HG03521 (cell line): ENCODE measurements at regions not wholly inside any gene's neighbourhood (a gene's known extent, or its start where the extent isn't known, plus 50 kb on each side); places are given as distances from the start of the nearest gene placed in this dataset.

Experiments
- ATAC-seq: cut with Tn5 transposase; IDR thresholded peaks from one replicate; pipeline ENCODE4 v1.9.1; 2021; ENCODE audit warnings: mild to moderate bottlenecking, moderate library complexity; ENCODE audit not compliant: unreplicated experiment

- ATAC-seq, result no peak
Observed at GRCh38 chr5:1707467-1707866, 92.2 kb downstream of the MRPL36 start.

GRCh38 chr5:1706428-1706827, 93.2 kb downstream of the MRPL36 start:
- no peak for ATAC-seq

DNA sequence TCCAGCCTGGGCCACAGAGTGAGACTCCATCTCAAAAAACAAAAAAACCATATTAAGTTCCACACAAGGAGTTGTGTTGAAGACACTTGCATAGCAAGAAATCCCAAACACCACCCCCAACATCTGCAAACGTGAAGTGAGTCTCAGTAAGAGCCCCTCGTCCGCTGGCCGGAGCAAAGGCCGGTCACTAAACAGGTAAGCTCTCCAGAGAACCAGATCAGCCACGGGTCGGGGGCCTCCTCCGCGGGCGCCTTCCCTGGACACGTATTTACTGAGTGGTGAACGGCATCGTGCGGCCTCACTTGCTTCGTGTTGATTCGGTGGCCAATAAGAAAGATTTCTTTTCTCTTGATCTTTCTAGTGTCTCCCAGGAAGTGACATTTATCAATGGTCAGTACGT, 93.6 kb downstream of the MRPL36 start:
- no peak for ATAC-seq

DNA sequence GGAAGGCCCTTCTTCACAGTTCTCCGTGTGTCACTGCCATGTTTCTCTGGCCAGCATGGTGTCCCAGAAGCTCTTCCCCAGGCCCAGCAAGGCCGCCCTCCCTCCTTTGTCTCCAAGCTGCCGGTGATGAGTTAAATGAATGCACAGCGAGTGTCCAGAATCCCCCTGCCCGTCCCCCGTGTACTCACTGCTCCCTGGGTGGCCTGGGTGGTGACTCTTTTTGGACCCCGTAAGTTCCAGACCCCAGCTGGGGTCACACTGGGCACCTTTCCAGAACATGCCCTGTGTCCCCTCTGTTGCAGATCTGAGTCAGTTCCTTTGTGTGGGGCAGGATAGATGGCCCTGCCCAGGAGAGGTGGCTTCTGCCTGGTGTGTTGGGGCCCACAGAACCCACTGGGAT, 95.0 kb downstream of the MRPL36 start:
- ATAC-seq, result no peak

GRCh38 chr5:1704266-1704665, 95.4 kb downstream of the MRPL36 start:
- ATAC-seq, result no peak

DNA sequence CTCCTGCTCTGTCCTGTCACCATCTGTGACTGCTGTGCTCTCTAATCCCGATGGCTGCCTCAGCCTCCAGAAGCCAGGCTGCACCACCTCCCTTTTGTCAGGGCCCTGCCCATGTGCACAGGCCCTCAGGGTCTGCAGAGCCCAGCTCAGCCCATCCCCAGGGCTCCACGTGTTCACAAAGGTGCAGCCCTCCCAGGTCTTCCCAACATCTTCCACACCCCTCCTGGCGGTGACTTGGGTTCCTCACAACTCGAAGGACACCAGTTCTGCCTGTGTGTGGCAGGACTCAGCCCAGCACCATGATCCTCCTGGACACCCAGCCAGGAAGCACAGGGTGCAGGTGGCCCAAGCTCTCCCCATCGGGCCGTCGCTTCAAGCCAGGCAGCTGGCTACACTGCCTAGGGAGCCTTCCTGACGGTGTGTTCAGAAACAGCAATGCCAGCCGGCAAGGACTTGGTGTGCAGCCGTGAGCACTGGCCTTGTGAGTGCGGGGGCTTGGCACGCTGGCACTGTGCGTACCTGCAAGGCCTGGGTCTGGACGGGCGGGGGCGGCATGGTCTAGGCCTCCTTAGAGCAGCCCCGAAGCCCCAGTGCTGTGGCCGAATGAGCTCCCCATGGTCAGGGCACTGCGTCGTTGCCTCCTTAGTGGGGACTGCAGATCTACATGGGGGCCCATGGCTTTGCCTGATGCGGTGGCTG, 96.1 kb downstream of the MRPL36 start:
- ATAC-seq, result no peak

GRCh38 chr5:1702318-1702717, 97.3 kb downstream of the MRPL36 start:
- ATAC-seq, result no peak

DNA sequence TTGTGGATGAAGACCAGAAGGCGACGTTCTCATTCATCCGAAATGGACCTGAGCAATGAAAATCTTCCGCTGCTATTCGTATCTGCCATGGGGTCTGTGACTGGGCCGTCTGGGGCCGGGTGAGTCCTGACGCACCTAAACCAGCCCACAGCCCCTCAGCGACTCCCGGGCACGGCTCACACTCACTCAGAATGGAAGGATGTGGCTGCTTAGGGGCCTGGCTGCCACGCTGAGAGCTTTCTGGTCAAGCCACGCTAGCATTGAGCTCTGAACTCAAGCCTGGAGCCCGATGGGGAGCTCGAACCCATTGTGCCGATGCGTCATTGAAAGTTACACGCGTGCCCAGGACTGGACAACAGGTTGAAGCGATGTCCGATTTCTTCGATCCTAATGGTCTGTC, 97.8 kb downstream of the MRPL36 start:
- ATAC-seq, result no peak

DNA sequence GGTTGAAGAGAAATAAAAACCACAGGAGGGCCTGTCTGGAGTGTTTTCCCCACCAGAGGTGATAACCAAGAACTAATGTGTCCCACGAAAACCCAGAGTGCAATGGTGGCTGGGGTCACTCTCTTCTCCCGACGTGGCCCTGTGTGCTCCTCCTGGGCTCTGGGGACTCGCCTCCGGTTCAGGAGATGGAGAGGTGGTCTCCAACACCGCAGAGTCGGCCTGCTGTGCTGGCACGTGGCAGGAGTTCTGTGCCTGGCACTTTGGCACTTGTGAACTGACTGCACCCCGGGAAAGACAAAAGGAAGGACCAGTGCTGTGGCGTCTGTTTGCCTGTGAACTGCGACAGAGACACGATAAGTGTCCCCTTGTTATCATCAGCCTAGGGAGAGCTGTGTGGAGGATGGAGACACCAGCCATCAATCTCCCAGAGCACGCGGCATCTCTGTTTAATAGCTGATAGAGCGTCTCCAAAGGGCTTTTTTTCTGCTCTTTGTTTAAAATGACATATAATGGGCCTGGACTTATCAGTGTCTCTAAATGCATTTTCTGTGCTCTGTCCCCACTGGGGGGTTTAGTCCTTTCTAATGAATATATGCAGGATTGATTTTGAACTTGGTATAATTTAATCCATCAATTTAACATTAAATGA, 98.3 kb downstream of the MRPL36 start:
- no peak for ATAC-seq

GRCh38 chr5:1699394-1699793, 100.2 kb downstream of the MRPL36 start:
- no peak for ATAC-seq

GRCh38 chr5:1698589-1699316, 100.9 kb downstream of the MRPL36 start:
- ATAC-seq, result no peak

DNA sequence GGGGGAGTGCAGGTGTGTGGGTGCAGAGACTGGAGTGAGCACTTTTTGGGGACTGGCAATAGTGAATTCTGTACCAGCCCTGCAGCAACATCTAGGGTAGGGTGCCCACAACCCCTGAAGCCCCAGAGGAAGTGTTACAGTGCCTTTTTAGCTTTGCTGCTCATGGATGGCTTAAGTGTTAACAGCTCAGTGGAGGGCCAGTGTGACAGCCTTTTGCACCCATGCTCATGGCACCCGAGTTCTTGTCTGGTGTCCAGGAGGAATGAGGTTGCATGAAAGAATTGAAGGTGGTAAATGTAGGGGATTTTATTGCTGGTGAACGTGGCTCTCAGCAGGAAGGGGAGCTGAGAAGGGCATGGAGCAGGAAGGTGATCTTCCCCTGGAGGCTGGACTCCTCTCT, 107.3 kb downstream of the MRPL36 start:
- no peak for ATAC-seq

DNA sequence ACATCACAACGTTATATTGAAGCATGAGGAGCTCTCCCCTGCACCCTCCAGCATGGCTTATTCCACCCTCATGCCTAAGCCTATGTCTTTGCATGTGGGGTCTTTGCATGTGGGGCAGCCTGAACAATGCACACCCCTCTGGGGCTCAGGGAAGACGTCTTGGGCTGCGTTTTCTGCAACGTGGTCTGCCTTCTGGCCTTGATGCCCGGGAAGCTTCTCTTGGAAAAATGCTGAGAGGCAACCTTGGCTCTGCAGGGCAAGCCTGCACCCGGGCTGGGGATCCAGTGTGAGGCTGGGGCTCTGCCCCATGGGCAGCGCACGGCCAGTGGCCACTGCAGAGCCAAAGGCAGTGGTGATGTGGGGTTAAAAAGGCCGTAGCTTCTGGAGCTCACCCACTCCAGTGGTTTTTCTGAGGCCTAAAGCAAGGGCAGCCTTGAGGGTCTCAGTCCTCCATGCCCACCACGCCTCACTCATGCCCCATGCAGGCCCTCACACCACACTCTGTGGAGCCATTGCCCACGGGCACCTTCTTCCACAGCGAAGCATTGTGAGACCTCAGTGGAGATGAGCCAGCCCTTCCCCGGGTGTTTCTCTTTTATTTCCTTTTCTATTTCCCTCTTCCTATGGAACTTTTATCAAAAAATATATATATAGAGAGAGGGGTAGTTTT, 112.2 kb downstream of the MRPL36 start:
- ATAC-seq, result no peak

DNA sequence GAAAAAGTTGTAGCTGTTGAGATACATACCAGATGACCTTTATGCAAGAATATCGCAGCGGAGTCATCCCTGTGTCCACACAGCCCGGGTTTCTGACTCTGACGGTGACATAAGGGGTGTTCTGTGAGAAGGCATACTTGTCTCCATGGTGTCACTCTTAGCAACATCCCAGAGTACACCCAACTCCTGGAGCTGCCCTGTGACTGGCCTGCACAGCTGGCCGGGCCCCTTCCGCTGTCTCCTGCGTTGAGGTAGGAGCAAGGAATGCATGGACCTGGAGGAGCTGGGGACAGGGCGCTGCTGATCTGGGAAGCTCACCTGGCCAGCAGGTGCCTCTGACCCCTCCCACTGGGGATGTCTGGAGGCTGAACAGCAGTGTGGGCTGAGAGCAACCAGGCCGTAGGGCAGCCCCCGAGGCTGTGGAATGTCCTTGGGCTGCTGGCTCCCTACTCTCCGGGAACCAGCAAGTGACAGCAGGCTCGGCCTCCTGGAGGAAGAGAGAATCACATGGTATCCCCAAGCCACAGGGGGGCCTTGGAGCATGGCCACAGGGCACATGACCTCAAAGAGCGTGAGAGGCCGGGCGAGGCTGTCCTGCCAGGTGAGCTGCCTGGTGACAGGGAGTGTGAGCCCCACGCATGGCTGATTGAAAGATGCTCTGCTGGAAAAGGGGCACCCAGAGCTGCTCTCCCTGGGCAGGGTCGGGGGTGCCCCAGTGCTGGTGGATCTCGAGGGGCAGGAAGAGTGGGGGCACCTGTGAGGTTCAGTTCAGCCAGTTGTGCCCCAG, 113.4 kb downstream of the MRPL36 start:
- ATAC-seq, result no peak

- ATAC-seq, result no peak
Observed at GRCh38 chr5:1685066-1685465, 114.6 kb downstream of the MRPL36 start.

DNA sequence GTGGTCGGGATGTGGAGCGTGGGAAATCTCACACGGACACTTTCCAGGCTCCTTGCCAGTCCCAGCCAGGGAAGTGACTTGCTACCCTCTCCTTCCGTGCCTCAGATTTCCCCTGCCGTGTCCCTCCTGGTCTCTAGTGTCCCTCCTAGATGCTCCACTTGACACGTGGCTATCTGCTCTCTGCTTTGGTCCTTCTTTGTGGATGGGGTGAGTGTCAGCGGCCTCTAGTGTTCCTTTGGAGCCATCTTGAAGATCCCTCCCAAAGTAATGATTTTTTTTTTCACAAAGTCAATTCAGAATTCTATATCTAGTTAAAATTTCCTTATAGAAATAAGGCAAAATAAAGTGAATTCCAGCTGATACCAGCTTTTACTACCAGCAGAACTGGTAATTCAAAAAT, 117.7 kb downstream of the MRPL36 start:
- no peak for ATAC-seq

DNA sequence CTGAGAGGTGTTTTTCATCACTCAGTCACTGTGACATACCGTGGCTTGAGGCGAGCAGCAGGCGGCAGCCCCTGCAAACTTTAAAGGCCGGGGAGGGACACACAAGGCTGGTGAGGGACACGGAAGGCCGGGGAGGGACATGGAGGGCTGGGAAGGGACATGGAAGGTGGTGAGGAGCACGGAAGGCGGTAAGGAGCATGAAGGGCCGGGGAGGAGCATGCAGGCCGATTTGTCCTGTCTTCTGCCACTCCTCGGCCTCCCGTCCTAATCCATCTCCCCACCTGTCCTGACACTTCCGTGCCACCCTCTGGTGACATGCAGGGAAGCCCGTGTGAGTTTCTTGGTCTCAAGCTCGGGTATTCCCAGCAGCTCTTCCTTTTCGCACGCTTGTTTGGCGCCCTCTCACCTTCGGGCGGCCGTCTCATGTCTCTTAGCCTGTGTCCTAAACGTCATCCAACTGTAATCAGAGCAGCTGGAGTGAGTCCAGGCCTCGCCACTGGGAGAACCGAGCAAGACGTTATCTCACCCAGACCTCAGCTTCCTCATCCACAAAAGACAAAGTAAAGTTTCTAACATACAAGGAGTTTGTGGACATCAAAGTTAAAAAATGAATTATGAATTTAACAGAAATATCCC, 126.5 kb downstream of the MRPL36 start:
- ATAC-seq, result no peak

- ATAC-seq, result no peak
Observed at GRCh38 chr5:1672396-1672795, 127.2 kb downstream of the MRPL36 start.

GRCh38 chr5:1671351-1671750, 128.3 kb downstream of the MRPL36 start:
- ATAC-seq, result no peak

DNA sequence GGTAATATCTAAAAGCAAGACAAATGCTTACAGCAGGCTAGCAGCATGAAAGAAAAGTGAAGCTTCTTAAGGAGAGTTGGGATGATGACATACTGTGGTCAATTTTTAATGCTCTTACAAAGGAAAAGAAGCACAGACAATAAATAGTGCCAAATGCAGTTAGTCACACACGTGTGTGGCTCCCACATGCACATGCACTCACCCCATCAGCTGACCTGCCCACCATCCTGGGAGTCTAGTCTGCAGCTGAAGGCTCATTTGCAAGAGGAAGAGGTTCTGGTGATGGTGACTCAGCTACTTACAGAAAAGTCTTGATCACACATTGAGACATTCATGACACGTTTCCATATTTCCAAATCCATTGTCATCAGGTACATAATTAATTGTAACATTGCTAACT, 129.3 kb downstream of the MRPL36 start:
- no peak for ATAC-seq
